NCI-H2227 treated with DMSO at 0.1 percent for 48 hours (cell line): ENCODE measurements at regions not wholly inside any gene's neighbourhood (a gene's known extent, or its start where the extent isn't known, plus 50 kb on each side); places are given as distances from the start of the nearest gene placed in this dataset.

Source experiments
- DNase-seq: peaks from one replicate; lab custom pipeline; 2025; lab: John Stamatoyannopoulos, UW

DNA sequence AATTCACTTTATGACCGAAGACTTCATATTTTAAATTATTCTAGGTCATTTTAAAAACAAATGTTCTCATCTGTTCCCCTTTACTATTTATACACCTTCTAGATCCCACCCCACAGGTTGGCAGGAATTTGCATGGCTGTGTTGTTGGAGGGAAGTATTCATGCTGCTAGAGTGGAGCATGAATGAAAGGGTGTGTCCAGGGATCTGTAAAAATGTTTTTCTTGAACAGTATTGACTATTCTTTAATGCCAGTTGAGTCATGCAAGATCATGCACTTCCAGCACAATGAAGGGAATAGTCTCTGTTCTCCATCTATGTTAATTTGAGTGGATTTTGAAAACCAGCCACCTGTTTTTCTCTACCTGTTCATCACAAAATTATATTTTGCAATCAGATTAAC lies 52.0 kb upstream of the COL3A1 start:
- DNase-seq, result no peak
